GM06990 (cell line): ENCODE measurements at regions not wholly inside any gene's neighbourhood (a gene's known extent, or its start where the extent isn't known, plus 50 kb on each side); places are given as distances from the start of the nearest gene placed in this dataset.

Experiments
- DNase-seq: peaks from one replicate; pipeline ENCODE4 v3.0.0-alpha.2; 2011; ENCODE audit not compliant: insufficient read length; ENCODE audit errors: extremely low read depth
- H3K27me3 ChIP-seq: replicated peaks from 2 replicates; pipeline ENCODE4 v1.6.0; 2011; ENCODE audit warnings: low read length; ENCODE audit not compliant: control insufficient read depth, insufficient read depth
- H3K36me3 ChIP-seq: 2 replicates; pipeline ENCODE4 v1.5.1; 2011; ENCODE audit warnings: low read length; ENCODE audit not compliant: control insufficient read depth, insufficient read depth
- H3K4me3 ChIP-seq: replicated peaks from 2 replicates; pipeline ENCODE4 v1.5.1; 2011; ENCODE audit warnings: low read depth, mild to moderate bottlenecking, control low read depth, low read length
- TF ChIP-seq, protein P1 (sequence below): IDR thresholded peaks from 2 replicates; pipeline ENCODE4 v1.5.1; 2011; ENCODE audit warnings: low read length, control low read depth, mild to moderate bottlenecking, inconsistent platforms; ENCODE audit not compliant: insufficient read depth, poor library complexity, severe bottlenecking

DNA sequence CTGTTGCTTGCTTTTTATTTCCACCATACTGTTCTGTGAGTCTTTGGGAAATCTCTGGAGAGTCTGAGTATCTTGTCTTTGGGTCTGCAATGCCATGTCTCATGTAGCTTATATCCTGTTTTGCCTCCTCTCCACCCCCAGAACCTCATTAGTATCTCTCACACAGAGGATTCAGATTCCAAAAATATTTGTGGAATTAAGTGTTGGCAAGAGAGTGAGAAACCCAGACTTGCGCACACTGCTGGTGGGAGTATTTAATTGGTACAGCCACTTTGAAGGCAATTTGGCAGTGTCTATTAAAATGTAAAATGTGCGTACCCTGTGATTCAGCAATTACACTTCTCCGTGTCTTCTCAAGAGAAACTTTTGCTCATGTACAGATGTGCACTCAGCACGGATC lies 68.6 kb downstream of the ZNF621 start:
- Histone ChIP-seq H3K36me3 (no peaks in the 10 kb centered on the region), H3K4me3 (no peak overlapping the region), H3K27me3 (no peaks in the 10 kb centered on the region)
- DNase-seq = no peak
- TF ChIP-seq, protein P1, sequence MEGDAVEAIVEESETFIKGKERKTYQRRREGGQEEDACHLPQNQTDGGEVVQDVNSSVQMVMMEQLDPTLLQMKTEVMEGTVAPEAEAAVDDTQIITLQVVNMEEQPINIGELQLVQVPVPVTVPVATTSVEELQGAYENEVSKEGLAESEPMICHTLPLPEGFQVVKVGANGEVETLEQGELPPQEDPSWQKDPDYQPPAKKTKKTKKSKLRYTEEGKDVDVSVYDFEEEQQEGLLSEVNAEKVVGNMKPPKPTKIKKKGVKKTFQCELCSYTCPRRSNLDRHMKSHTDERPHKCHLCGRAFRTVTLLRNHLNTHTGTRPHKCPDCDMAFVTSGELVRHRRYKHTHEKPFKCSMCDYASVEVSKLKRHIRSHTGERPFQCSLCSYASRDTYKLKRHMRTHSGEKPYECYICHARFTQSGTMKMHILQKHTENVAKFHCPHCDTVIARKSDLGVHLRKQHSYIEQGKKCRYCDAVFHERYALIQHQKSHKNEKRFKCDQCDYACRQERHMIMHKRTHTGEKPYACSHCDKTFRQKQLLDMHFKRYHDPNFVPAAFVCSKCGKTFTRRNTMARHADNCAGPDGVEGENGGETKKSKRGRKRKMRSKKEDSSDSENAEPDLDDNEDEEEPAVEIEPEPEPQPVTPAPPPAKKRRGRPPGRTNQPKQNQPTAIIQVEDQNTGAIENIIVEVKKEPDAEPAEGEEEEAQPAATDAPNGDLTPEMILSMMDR = no peak

DNA sequence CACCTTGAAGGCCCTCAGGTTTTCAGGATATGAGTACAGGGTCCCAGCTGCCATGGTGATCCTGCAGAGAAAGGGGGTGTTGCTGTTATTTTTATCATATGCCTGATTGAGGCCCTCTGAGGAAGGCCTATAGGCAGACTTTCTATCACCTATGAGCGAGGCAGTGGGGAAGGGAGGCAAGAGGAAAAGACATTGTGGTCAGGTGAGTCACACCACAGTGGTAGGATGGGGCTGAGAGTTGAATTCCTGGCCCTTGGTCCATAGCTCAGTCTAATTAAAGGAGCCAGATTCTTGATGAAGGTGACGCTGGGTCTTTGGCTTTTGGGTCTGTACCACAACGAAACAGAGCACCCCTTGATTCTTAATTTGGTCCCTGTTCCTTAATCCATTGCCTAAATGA lies 72.7 kb downstream of the ZNF621 start:
- Histone ChIP-seq H3K27me3 (no peaks in the 10 kb centered on the region), H3K4me3 (no peak overlapping the region), H3K36me3 (no peaks in the 10 kb centered on the region)
- TF ChIP-seq, protein P1 = no peak
- no peak for DNase-seq

DNA sequence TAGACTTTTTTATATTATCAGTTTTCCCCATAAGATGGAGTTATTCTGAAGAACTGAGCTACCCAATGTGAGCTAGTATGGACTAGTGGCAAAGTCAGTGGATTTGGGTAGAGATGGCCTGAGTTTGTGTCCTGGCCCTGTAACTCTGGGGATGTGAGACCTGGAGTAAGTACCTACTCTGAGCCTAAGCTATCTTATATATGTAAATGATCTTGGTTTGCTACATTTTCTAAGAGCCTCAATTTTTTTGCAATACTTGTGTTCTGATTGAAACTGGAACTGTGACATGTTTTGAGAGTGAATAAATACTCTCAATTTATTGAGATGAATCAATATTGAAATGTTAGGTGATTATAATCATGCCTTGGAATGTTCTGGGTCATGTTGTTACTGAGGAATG lies 73.6 kb downstream of the ZNF621 start:
- Histone ChIP-seq H3K36me3 (no peaks in the 10 kb centered on the region), H3K27me3 (no peaks in the 10 kb centered on the region), H3K4me3 (no peak overlapping the region)
- DNase-seq = no peak
- TF ChIP-seq, protein P1 = no peak

DNA sequence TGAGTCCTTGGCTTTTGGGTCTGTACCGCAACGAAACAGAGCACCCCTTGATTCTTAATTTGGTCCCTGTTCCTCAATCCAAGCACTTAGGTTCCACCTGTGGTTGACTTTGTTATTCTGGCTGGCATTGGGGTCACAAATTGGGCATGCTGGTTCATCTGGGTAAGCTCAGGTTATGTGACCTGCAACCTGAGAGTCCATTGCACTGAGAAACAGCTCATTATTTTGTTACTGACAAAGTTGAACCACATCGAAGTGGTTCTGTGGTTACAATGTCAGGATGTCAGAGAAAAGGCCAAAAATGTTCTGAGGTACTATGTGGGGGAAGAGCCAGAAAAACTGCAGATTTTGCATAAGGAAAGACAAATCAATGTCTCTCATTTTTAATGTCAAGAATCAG lies 74.2 kb downstream of the ZNF621 start:
- no peaks in the 10 kb centered on the region for H3K27me3 ChIP-seq
- no peak for DNase-seq
- H3K4me3 ChIP-seq = no peak overlapping the region
- TF ChIP-seq, protein P1 = no peak
- H3K36me3 ChIP-seq = no peaks in the 10 kb centered on the region

DNA sequence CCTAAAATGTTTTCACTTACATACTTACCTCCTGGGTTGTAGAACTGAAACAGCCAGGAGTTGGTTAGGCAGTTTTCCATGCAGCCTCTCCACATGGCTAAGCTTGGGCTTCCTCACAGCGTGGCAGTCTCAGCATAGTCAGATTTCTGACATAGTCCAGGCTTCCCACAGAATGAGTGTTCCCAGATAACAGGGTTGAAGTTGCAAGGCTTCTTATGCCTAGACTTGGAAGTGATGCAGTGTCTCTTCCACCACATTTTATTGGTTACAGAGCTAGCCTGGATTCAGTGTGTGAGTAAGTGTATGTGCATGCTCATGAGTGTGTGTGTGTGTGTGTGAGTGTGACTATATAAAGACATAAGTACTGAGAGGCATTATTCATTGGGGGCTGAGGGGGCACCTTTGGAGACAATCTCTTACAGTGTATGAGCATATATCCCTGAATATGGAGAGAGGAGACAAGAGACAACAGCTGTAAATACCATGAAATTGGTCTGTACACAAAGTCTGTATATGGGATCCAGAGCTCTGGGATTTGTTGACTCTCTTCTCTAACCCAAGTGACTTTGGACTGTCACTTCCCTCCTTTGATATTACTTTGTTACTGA lies 78.1 kb downstream of the ZNF621 start:
- H3K27me3 ChIP-seq = no peaks in the 10 kb centered on the region
- no peak for DNase-seq
- no peak overlapping the region for H3K4me3 ChIP-seq
- TF ChIP-seq, protein P1 = no peak
- no peaks in the 10 kb centered on the region for H3K36me3 ChIP-seq

DNA sequence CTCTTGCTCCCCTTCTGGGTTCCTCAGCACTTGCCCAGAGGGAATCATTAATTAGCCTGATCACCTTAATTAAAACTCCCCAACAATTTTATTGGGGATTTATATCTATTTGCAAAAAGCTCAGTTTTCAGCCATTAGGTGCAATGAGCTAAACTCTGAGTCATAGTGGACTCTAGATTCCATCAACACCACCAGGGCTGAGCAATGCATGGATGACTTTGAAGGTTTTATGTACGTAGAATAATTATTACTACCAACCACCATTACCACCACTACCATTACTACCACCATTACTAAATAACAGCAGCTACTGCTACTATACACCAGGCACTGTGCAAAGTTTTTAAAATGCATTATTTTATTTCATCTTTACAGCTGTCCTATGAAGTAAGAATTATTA lies 81.2 kb downstream of the ZNF621 start:
- no peak for DNase-seq
- Histone ChIP-seq H3K4me3 (no peak overlapping the region), H3K36me3 (no peaks in the 10 kb centered on the region), H3K27me3 (no peaks in the 10 kb centered on the region)
- TF ChIP-seq, protein P1 = no peak
